HG03064 (cell line): ENCODE measurements at regions not wholly inside any gene's neighbourhood (a gene's known extent, or its start where the extent isn't known, plus 50 kb on each side); places are given as distances from the start of the nearest gene placed in this dataset.
"Not testable (repeated sequence)": the region's sequence is repeated elsewhere in the genome, so short reads cannot be mapped to it uniquely, and the experiment has no call there.

Source experiments
- ATAC-seq: cut with Tn5 transposase; IDR thresholded peaks from one replicate; pipeline ENCODE4 v1.9.1; 2021; ENCODE audit warnings: low read depth; ENCODE audit not compliant: unreplicated experiment

- ATAC-seq, result not testable (repeated sequence)
Observed at GRCh38 chr1:190943722-190944121, 466.1 kb upstream of the BRINP3 start.

GRCh38 chr1:190949939-190950338 lies 472.3 kb upstream of the BRINP3 start:
- no peak for ATAC-seq

GRCh38 chr1:190957565-190957964 lies 479.9 kb upstream of the BRINP3 start:
- no peak for ATAC-seq

- no peak for ATAC-seq
Observed at GRCh38 chr1:190963321-190963720, 485.7 kb upstream of the BRINP3 start.

GRCh38 chr1:190975827-190976226 lies 498.2 kb upstream of the BRINP3 start:
- no peak for ATAC-seq

- no peak for ATAC-seq
Observed at GRCh38 chr1:191002768-191003167, 525.1 kb upstream of the BRINP3 start.

GRCh38 chr1:191016765-191017164 lies 539.1 kb upstream of the BRINP3 start:
- no peak for ATAC-seq

GRCh38 chr1:191022856-191023255 lies 545.2 kb upstream of the BRINP3 start:
- ATAC-seq, result no peak

GRCh38 chr1:191025896-191026642 lies 548.4 kb upstream of the BRINP3 start:
- no peak for ATAC-seq

- ATAC-seq, result no peak
Observed at GRCh38 chr1:191026828-191027227, 549.2 kb upstream of the BRINP3 start.

- ATAC-seq, result no peak
Observed at GRCh38 chr1:191034132-191034531, 556.5 kb upstream of the BRINP3 start.

- no peak for ATAC-seq
Observed at GRCh38 chr1:191043066-191043465, 565.4 kb upstream of the BRINP3 start.

- ATAC-seq, result no peak
Observed at GRCh38 chr1:191049781-191050180, 572.1 kb upstream of the BRINP3 start.

- ATAC-seq, result no peak
Observed at GRCh38 chr1:191052888-191053287, 575.2 kb upstream of the BRINP3 start.

GRCh38 chr1:191065346-191065745 lies 587.7 kb upstream of the BRINP3 start:
- ATAC-seq, result no peak

GRCh38 chr1:191065771-191066170 lies 588.1 kb upstream of the BRINP3 start:
- ATAC-seq, result no peak

GRCh38 chr1:191074881-191075280 lies 597.2 kb upstream of the BRINP3 start:
- no peak for ATAC-seq

GRCh38 chr1:191083090-191083489 lies 605.4 kb upstream of the BRINP3 start:
- ATAC-seq, result not testable (repeated sequence)

GRCh38 chr1:191085121-191085520 lies 607.5 kb upstream of the BRINP3 start:
- ATAC-seq, result no peak

GRCh38 chr1:191086910-191087309 lies 609.2 kb upstream of the BRINP3 start:
- ATAC-seq, result no peak

GRCh38 chr1:191096405-191096804 lies 618.7 kb upstream of the BRINP3 start:
- no peak for ATAC-seq

- no peak for ATAC-seq
Observed at GRCh38 chr1:191099696-191100095, 622.0 kb upstream of the BRINP3 start.

GRCh38 chr1:191101960-191102359 lies 624.3 kb upstream of the BRINP3 start:
- ATAC-seq, result no peak
